Small intestine (tissue), 7 donors: ENCODE measurements at regions not wholly inside any gene's neighbourhood (a gene's known extent, or its start where the extent isn't known, plus 50 kb on each side); places are given as distances from the start of the nearest gene placed in this dataset.

ENCODE experiments used
- DNase-seq, 2 donors: peaks; one replicate each; pipeline versions ENCODE4 v3.0.0 to v3.0.0-alpha.2; 2013
- FAIRE-seq: peaks from 2 replicates; lab custom pipeline; 2012; peaks lifted over from hg19 to GRCh38; lab: Jason Lieb, UNC
- H3K27ac ChIP-seq, 3 donors: one replicate each; pipeline ENCODE4 v1.5.1; 2013; ENCODE audit warnings: low read length in 2 of 3, mild to moderate bottlenecking in 2 of 3, control low read depth in 1 of 3, inconsistent platforms in 1 of 3, low read depth in 1 of 3, moderate library complexity in 1 of 3
- H3K27me3 ChIP-seq, 3 donors: one replicate each; pipeline ENCODE4 v1.6.1; 2013; ENCODE audit warnings: low read length in 3 of 3, inconsistent platforms in 1 of 3; ENCODE audit not compliant: control insufficient read depth in 3 of 3, insufficient read depth in 3 of 3
- H3K36me3 ChIP-seq, 3 donors: one replicate each; pipeline ENCODE4 v1.6.1; 2013; ENCODE audit warnings: low read length in 3 of 3, inconsistent platforms in 1 of 3, low read depth in 1 of 3, mild to moderate bottlenecking in 1 of 3, moderate library complexity in 1 of 3; ENCODE audit not compliant: control insufficient read depth in 3 of 3, insufficient read depth in 2 of 3
- H3K4me1 ChIP-seq, 3 donors: one replicate each; pipeline ENCODE4 v1.6.1; 2013; ENCODE audit warnings: low read length in 2 of 3, inconsistent platforms in 1 of 3, low read depth in 1 of 3, mild to moderate bottlenecking in 1 of 3, moderate library complexity in 1 of 3; ENCODE audit not compliant: control insufficient read depth in 3 of 3, insufficient read depth in 2 of 3
- H3K4me3 ChIP-seq, 3 donors: one replicate each; pipeline ENCODE4 v1.5.1; 2013; ENCODE audit warnings: low read length in 3 of 3, control low read depth in 1 of 3, inconsistent platforms in 1 of 3, low read depth in 1 of 3, mild to moderate bottlenecking in 1 of 3, moderate library complexity in 1 of 3
- H3K9me3 ChIP-seq, 2 donors: one replicate each; pipeline ENCODE4 v1.6.1; 2013; ENCODE audit warnings: low read depth in 1 of 2, low read length in 1 of 2; ENCODE audit not compliant: control insufficient read depth in 2 of 2, insufficient read depth in 1 of 2
- WGBS, 3 donors: extraction: QIAGEN DNeasy Blood & Tissue Kit; methylation state at CpG; one replicate each; pipeline ENCODE4 v1.1.7; 2013; 5-methylcytosine and 5-hydroxymethylcytosine counted together
- donor health status: healthy with polysubstance abuse.
- donor health status: control.
- donor health status: control.
- donor health status: Bipolar disorder and iron deficiency.
- donor health status: healthy.

DNA sequence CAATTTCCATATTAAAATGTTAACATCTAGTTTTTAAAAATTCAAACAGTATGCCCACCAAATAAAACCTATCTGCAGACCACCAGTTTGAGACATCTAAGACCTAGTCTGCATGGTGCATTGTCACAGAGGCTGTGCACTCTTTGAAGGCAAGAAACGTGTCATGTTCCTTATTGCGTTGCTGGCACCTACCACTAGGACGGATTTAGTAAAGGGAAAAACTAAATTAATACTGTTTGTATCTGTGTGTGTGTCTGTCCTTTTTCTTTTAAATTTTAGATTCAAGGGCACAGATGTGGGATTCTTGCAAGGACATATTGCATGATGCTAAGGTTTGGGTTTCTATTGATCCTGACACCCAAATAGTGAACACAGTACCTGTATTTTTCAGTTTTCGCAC is 481.4 kb downstream of the UQCRFS1 start:
- Histone ChIP-seq H3K36me3 (no peaks in the 10 kb centered on the region), H3K9me3 (no peaks in the 10 kb centered on the region), H3K27me3 (peaks cover 0 to 10% (median 0%) of the 10 kb centered on the region in 3 donors), H3K4me3 (no peak overlapping the region), H3K4me1 (no peaks in the 10 kb centered on the region), H3K27ac (no peak overlapping the region)
- 49 to 82% (median 54%) methylated on average over 4 of the region's 4 CpGs for WGBS, 3 donors
- no peak for DNase-seq
- FAIRE-seq = no peak

DNA sequence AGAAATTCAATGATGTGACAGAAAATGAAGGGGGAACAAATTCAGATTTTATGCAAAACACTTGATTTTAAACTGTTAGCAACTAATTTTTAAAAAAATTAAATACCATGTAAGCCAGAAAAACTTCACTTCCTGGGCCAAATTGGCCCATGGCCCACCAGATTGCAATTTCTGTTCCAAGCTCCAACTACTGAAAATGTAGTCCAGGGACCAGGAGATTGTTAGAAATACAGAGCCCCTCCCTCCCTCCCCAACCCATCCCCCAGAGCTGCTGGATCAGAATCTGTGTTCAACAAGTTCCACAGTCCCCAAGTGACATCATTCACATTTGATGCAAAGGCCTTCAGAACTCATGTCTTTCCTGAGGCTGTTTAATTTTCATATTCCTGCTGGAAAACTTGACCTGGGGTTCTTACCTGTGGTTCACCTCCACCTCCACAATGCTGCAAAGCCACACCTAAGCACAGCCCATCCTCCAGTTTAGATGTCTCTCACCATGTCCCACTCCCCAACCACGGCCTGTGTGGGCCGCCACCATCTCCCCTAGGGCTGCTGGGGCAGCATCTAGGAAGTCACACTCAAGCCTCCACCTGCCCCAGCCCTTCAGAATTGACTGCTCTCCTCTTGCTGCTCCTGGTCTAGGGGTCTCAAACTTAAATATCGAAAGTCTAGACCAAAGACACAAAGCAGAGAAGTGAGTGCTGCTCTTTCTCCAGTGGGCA is 482.0 kb downstream of the UQCRFS1 start:
- Histone ChIP-seq H3K9me3 (no peaks in the 10 kb centered on the region), H3K36me3 (no peaks in the 10 kb centered on the region), H3K4me3 (no peak overlapping the region), H3K27me3 (peaks cover 0 to 11% (median 0%) of the 10 kb centered on the region in 3 donors), H3K4me1 (no peaks in the 10 kb centered on the region), H3K27ac (no peak overlapping the region)
- FAIRE-seq = no peak
- 78 to 88% (median 80%) methylated on average over 3 of the region's 3 CpGs for WGBS, 3 donors
- DNase-seq = no peak

DNA sequence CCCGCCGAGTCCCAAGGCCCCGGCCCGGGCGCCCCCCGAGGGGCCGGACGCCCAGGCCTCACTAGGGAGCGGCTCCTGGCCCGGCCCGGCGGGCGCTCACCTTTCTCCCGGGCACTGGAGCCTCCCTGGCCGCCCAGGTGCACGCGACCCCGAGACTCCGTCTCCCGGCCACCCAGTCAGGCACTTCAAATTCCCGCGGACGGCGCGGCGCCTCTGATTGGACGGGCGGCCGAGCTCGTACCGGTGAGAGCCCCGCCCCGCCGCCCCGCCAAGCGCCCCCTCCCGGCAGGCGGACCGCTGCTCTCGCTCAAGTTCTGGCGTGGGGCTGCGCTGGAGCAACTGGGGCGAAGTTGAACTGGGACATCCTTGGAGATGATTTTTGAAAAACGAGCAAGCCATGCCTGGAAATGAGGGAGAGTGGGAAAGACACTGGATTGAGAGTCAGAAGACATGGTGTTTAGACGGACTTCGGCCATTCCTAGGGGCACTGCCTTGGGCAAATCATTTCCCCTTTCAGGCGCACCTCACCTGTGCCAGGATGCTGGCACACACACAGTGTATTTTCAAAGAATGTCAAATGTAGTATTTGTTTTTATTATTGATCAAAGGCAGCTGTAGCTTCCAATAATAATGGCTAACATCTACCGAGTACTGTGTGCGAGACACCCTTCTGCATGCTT is 485.3 kb downstream of the UQCRFS1 start:
- no peaks in the 10 kb centered on the region for H3K36me3 ChIP-seq
- no peak for DNase-seq
- FAIRE-seq = no peak
- WGBS, 3 donors = 17 to 34% (median 27%) methylated on average over 43 to 49 of the region's 49 CpGs
- peaks cover 0 to 11% (median 0%) of the 10 kb centered on the region in 3 donors for H3K27me3 ChIP-seq
- H3K4me3 ChIP-seq = no peak overlapping the region
- no peak overlapping the region for H3K27ac ChIP-seq
- H3K4me1 ChIP-seq = no peaks in the 10 kb centered on the region
- H3K9me3 ChIP-seq = no peaks in the 10 kb centered on the region

DNA sequence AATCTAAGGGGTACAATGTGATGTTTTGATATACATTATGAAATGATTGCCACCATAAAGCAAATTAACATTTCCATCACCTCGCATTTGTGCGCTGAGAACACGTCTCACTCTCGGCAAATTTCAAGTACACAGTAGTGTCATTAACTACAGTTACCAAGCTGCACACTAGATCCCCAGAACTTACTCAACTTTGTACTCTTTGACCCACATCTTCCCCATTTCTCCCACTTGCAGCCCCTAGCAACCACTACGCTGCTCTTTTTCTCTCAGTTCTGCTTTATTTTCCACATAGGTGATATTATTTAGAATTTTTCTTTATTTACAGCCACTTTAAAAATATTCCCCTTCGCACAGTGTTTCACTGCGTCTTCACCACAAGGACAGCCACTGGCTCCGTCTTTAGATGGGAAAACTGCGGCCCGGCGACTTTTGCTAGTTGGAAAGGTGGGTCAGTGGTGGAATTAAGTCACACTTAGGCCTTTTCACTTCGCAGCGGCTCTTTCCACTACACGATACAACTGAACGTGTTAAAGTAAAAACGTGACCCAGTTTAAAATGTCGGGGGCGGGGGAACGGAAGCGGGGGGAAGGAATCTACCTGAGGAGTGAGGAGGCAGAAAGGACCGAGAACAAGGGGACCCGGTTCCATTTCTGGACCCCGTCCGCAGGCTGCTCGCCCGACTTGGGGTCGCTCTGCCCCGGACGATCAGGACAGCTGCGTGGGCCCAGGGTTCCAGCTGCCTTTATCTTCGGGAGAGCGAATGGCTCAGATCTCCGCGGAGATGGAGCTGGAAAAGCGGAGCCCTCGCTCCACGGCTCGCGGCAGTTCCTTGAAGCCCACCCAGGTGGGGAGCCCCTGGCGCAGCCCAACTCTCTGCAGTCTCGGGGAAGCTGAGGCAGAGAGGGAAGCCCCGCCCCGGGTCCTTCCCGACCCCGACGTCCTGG is 486.1 kb downstream of the UQCRFS1 start:
- DNase-seq (no peak), FAIRE-seq (no peak)
- WGBS, 3 donors = 32 to 49% (median 49%) methylated on average over 45 to 46 of the region's 46 CpGs
- H3K9me3 ChIP-seq = no peaks in the 10 kb centered on the region
- no peaks in the 10 kb centered on the region for H3K4me1 ChIP-seq
- no peak overlapping the region for H3K27ac ChIP-seq
- no peak overlapping the region for H3K4me3 ChIP-seq
- peaks cover 0 to 11% (median 0%) of the 10 kb centered on the region in 3 donors for H3K27me3 ChIP-seq
- H3K36me3 ChIP-seq = no peaks in the 10 kb centered on the region

DNA sequence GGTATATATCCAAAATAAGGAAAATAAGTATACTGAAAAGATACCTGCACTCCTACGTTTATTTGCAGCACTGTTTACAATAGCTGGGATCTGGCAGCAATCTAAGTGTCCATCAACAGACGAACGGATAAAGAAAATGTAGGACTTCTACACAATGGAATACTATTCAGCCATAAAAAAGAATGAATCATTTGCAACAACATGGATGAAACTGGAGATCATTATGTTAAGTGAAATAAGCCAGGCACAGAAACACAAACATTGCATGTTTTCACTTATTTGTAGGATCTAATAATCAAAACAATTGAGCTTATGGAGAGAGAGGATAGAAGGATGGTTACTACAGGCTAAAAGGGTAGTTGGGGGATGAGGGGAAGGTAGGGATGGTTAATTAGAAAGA is 494.0 kb downstream of the UQCRFS1 start:
- no peak overlapping the region for H3K4me3 ChIP-seq
- H3K27ac ChIP-seq = no peak overlapping the region
- DNase-seq (no peak), FAIRE-seq (no peak)
- no peaks in the 10 kb centered on the region for H3K9me3 ChIP-seq
- no peaks in the 10 kb centered on the region for H3K27me3 ChIP-seq
- H3K36me3 ChIP-seq = no peaks in the 10 kb centered on the region
- no peaks in the 10 kb centered on the region for H3K4me1 ChIP-seq
- 84 to 88% (median 86%) methylated on average over 3 of the region's 3 CpGs for WGBS, 3 donors

DNA sequence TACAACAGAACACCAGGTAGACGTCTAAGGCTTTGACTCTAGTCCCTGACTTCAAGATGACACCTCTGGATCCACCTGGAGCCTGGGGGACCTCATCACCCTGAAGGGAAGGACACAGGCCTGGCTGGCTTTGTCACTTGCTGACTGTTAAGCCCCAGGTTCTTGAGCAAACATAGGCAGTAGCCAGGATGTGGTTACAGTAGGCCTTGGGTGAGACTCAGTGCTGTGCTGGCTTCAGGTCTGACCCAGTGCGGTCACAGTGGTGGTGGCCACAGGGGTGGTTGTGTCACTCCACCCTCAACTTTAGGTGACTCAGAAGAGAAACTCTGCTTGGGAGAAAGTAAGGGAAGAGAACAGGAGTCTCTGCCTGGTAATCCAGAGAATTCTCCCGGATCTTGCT is 497.8 kb downstream of the UQCRFS1 start:
- Histone ChIP-seq H3K4me3 (no peak overlapping the region), H3K9me3 (no peaks in the 10 kb centered on the region), H3K27ac (no peak overlapping the region), H3K36me3 (no peaks in the 10 kb centered on the region), H3K27me3 (peaks cover 0 to 3% (median 0%) of the 10 kb centered on the region in 3 donors), H3K4me1 (no peaks in the 10 kb centered on the region)
- WGBS, 3 donors = 82 to 90% (median 86%) methylated on average over 3 of the region's 3 CpGs
- no peak for FAIRE-seq
- DNase-seq = no peak

DNA sequence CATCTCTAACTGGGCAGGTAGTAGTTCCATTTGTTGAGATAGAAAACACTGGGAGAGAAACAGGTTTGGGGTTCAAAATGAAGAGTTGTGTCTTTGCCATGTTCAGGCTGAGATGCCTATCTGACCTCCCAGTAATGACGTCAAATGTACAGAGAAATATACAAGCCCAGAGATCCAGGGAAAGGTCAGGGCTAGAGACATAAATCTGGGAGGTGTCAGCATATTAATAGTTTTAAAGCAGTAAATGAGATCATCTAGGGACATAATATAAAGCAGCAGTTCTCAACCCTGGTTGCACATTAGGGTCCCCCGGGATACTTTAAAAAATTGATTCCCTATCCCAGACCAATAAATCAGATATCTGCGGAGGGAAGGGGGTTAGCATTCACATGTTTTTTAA is 501.5 kb downstream of the UQCRFS1 start:
- Histone ChIP-seq H3K36me3 (no peaks in the 10 kb centered on the region), H3K4me1 (no peaks in the 10 kb centered on the region), H3K27ac (no peak overlapping the region), H3K4me3 (no peak overlapping the region), H3K27me3 (peaks cover 0 to 3% (median 0%) of the 10 kb centered on the region in 3 donors), H3K9me3 (no peaks in the 10 kb centered on the region)
- DNase-seq (no peak), FAIRE-seq (no peak)
- WGBS, 3 donors = 63 to 75% (median 67%) methylated on average over 3 of the region's 3 CpGs

DNA sequence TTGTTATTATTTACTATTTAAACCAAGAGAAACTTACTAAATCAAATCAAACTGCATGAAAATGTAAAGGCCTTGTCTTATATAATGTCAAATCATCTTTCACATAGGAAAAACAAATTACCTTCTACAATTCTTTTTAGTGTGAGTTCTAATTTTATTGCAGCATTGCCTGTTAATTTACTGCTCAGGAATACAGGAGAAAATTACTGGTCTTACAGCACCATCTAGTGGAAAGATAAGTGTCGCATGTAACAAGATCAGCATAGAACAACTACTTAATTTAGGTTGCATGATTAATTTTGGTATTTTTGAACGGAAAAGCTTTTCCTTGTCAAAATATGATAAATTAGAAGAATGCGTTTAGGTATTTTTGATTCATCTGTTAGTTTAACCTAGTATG is 502.7 kb downstream of the UQCRFS1 start:
- FAIRE-seq = peak; percentile 84
- Histone ChIP-seq H3K27ac (no peak overlapping the region), H3K27me3 (peaks cover 0 to 3% (median 0%) of the 10 kb centered on the region in 3 donors), H3K36me3 (no peaks in the 10 kb centered on the region), H3K9me3 (no peaks in the 10 kb centered on the region), H3K4me1 (no peaks in the 10 kb centered on the region), H3K4me3 (no peak overlapping the region)
- DNase-seq = peak; percentile 58 to 69
- 1 to 12% (median 2%) methylated on average over 3 of the region's 3 CpGs for WGBS, 3 donors
